K562 (cell line): ENCODE measurements at regions not wholly inside any gene's neighbourhood (a gene's known extent, or its start where the extent isn't known, plus 50 kb on each side); places are given as distances from the start of the nearest gene placed in this dataset.

Experiments
- BRD9 ChIP-seq: fragments of 450-650 bp; IDR thresholded peaks from 2 replicates; pipeline ENCODE4 v1.6.1; 2018; ENCODE audit warnings: low read depth; ENCODE audit not compliant: partially characterized antibody
- C11orf30 ChIP-seq: fragments of 450-650 bp; IDR thresholded peaks from 2 replicates; pipeline ENCODE4 v1.6.1; 2016; ENCODE audit warnings: low read depth, mild to moderate bottlenecking
- CC2D1A ChIP-seq: fragments of 450-650 bp; IDR thresholded peaks from 2 replicates; pipeline ENCODE4 v1.6.1; 2017; ENCODE audit warnings: mild to moderate bottlenecking
- CGGBP1 ChIP-seq: fragments of 250-450 bp; sonication (Bioruptor Pico); IDR thresholded peaks from 2 replicates; pipeline ENCODE4 v1.9.0; 2021; ENCODE audit warnings: mild to moderate bottlenecking
- CTCFL ChIP-seq: IDR thresholded peaks from 2 replicates; pipeline ENCODE4 v1.6.1; 2011; ENCODE audit warnings: borderline replicate concordance, low read depth, mild to moderate bottlenecking, moderate library complexity, low read length; ENCODE audit not compliant: insufficient read depth, poor library complexity, severe bottlenecking
- DMBX1 ChIP-seq: fragments of 250-450 bp; sonication (Bioruptor Pico); IDR thresholded peaks from 2 replicates; pipeline ENCODE4 v1.8.0; 2022; ENCODE audit warnings: inconsistent platforms, mild to moderate bottlenecking, moderate library complexity, borderline replicate concordance
- ETV5 ChIP-seq: sonication (generic); formaldehyde crosslinking; IDR thresholded peaks from 2 replicates; pipeline ENCODE4 v1.4.0; 2020; ENCODE audit warnings: low read depth, mild to moderate bottlenecking, missing genetic modification reagents
- ETV6 ChIP-seq, 3 experiments: fragments of 150-350 bp in 1 of 3; sonication (generic) in 1 of 3; formaldehyde crosslinking in 1 of 3; IDR thresholded peaks; 2 replicates each; pipeline versions ENCODE4 v1.6.1 to v1.8.0; 2014 to 2022; ENCODE audit warnings: borderline replicate concordance in 2 of 3, low read depth in 2 of 3, antibody characterized with exemption in 1 of 3, low read length in 1 of 3, mild to moderate bottlenecking in 1 of 3, missing genetic modification reagents in 1 of 3
- GATAD2B ChIP-seq: fragments of 450-650 bp; IDR thresholded peaks from 2 replicates; pipeline ENCODE4 v1.6.1; 2017; ENCODE audit warnings: mild to moderate bottlenecking, borderline replicate concordance
- HDAC3 ChIP-seq: fragments of 450-650 bp; IDR thresholded peaks from 2 replicates; pipeline ENCODE4 v1.6.1; 2018; ENCODE audit warnings: borderline replicate concordance, mild to moderate bottlenecking, moderate library complexity; ENCODE audit not compliant: partially characterized antibody
- HDAC6 ChIP-seq: IDR thresholded peaks from 2 replicates; pipeline ENCODE4 v1.6.1; 2012; ENCODE audit warnings: low read depth, mild to moderate bottlenecking, control low read depth, inconsistent platforms, low read length, moderate library complexity
- HNRNPLL ChIP-seq: fragments of 200-400 bp; formaldehyde crosslinking; IDR thresholded peaks from 2 replicates; pipeline ENCODE4 v1.6.1; 2017; ENCODE audit warnings: low read length, low read depth, mild to moderate bottlenecking; ENCODE audit not compliant: poor library complexity, severe bottlenecking
- IRF1 ChIP-seq: sonication (generic); formaldehyde crosslinking; IDR thresholded peaks from 2 replicates; pipeline ENCODE4 v1.8.0; 2022; ENCODE audit warnings: missing genetic modification reagents, mild to moderate bottlenecking, borderline replicate concordance
- MEF2A ChIP-seq: IDR thresholded peaks from 2 replicates; pipeline ENCODE4 v1.6.1; 2011; ENCODE audit warnings: low read depth, mild to moderate bottlenecking, low read length, moderate library complexity; ENCODE audit not compliant: control insufficient read depth
- NRF1 ChIP-seq, 2 experiments: fragments of 450-650 bp; IDR thresholded peaks in 1 of 2; conservative IDR thresholded peaks in 1 of 2; 2 replicates each; pipeline ENCODE4 v1.6.1; 2014; ENCODE audit warnings: mild to moderate bottlenecking in 2 of 2
- OTX1 ChIP-seq: fragments of 450-650 bp; formaldehyde crosslinking; IDR thresholded peaks from 2 replicates; pipeline ENCODE4 v1.4.0; 2022; ENCODE audit warnings: mild to moderate bottlenecking
- POLR2AphosphoS5 ChIP-seq: IDR thresholded peaks from 2 replicates; pipeline ENCODE4 v1.6.1; 2011; ENCODE audit warnings: mild to moderate bottlenecking, low read depth, low read length, moderate library complexity; ENCODE audit not compliant: control insufficient read depth, insufficient read depth
- POU5F1 ChIP-seq: fragments of 150-350 bp; IDR thresholded peaks from 2 replicates; pipeline ENCODE4 v1.6.1; 2014; ENCODE audit warnings: borderline replicate concordance, low read length, low read depth, mild to moderate bottlenecking; ENCODE audit not compliant: partially characterized antibody
- RBM15 ChIP-seq: fragments of 200-400 bp; formaldehyde crosslinking; IDR thresholded peaks from 2 replicates; pipeline ENCODE4 v1.6.1; 2018; ENCODE audit warnings: mild to moderate bottlenecking, low read length, moderate library complexity; ENCODE audit not compliant: insufficient read depth
- RBM25 ChIP-seq: fragments of 200-400 bp; formaldehyde crosslinking; IDR thresholded peaks from 2 replicates; pipeline ENCODE4 v1.6.1; 2018; ENCODE audit warnings: low read length, low read depth, moderate library complexity; ENCODE audit not compliant: severe bottlenecking
- SIN3B ChIP-seq: fragments of 450-650 bp; IDR thresholded peaks from 2 replicates; pipeline ENCODE4 v1.6.1; 2017; ENCODE audit warnings: low read depth, mild to moderate bottlenecking, moderate library complexity
- SP2 ChIP-seq: IDR thresholded peaks from 2 replicates; pipeline ENCODE4 v1.6.1; 2011; ENCODE audit warnings: mild to moderate bottlenecking, low read depth, low read length, moderate library complexity; ENCODE audit not compliant: poor library complexity, severe bottlenecking; ENCODE audit errors: extremely low read depth
- SREBF2 ChIP-seq: sonication (generic); formaldehyde crosslinking; IDR thresholded peaks from 2 replicates; pipeline ENCODE4 v1.4.0; 2020; ENCODE audit warnings: mild to moderate bottlenecking, missing genetic modification reagents
- ZC3H8 ChIP-seq: fragments of 450-650 bp; IDR thresholded peaks from 2 replicates; pipeline ENCODE4 v1.6.1; 2017
- ZNF274 ChIP-seq: IDR thresholded peaks from 2 replicates; pipeline ENCODE4 v1.6.1; 2011; ENCODE audit warnings: low read depth, mild to moderate bottlenecking, low read length, moderate library complexity, borderline replicate concordance

GRCh38 chr13:44141725-44142539, 231.7 kb upstream of the SERP2 start (continued):
- TF ChIP-seq RBM25 (peak; percentile 97), BRD9 (no peak), ETV5 (CRISPR knock-in tag) (no peak), POLR2AphosphoS5 (no peak), CTCFL (no peak), ETV6 (IDR thresholded peaks at IDR 0.05; ENCODE audit: borderline replicate concordance in 1 of 2, low read depth in 2 of 2, low read length in 1 of 2) (no peak), ETV6 (CRISPR knock-in tag; IDR thresholded peaks at IDR 0.05; ENCODE audit: borderline replicate concordance) (no peak), SREBF2 (no peak), SP2 (peak; percentile 65), POU5F1 (no peak), HDAC6 (no peak), IRF1 (CRISPR knock-in tag) (no peak), HDAC3 (no peak), C11orf30 (no peak), GATAD2B (no peak), ZC3H8 (no peak), OTX1 (no peak), ZNF274 (no peak), RBM15 (no peak), DMBX1 (CRISPR knock-in tag) (no peak), CGGBP1 (CRISPR knock-in tag) (no peak), MEF2A (no peak), NRF1 (conservative IDR thresholded peaks at IDR 0.05 in 1 of 2, IDR thresholded peaks at IDR 0.05 in 1 of 2) (peak; percentile 74 to 77), CC2D1A (no peak), SIN3B (no peak), HNRNPLL (no peak)
